ENCODE measurements at regions not wholly inside any gene's neighbourhood (a gene's known extent, or its start where the extent isn't known, plus 50 kb on each side); places are given as distances from the start of the nearest gene placed in this dataset.

DNA sequence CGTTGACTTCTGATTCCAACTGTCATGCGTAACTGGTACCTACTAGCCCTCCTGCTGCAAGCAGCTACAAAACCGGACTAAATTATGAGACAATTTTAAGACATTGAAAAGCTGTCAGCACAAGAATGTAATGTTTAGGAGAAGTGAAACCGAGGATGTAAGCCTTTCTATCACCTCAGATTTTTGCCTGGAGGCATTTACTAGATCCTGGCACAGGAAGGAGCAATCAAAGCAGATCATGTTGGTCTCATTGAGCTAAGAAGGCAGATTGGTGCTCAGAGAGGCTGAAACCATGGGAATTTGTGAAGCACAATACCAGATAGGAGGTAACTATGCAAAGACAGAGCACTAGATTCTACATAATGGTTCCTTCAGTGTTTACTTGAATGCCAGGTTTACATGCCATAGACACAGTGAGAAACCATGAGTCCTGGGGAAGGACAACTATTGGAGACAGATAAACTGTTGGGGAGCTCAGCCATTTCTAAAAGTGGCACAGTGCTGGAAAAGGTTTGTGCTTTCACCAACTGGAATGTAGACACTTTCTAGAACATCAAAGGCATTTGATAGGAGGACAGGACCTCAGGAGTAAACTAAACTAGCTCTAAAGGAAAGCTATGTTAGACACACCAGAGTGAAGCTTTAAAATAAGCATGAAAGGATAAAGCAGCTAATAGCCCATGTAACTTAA lies 179.4 kb downstream of the LYPLAL1 start:
- H3K9ac ChIP-seq (ENCODE audit: control insufficient read depth, extremely low read depth, insufficient read depth, low read length): no peak overlapping the region
- H3K4me1 ChIP-seq (ENCODE audit: control insufficient read depth, extremely low read depth, insufficient read depth, low read length): no peaks in the 10 kb centered on the region
- no peaks in the 10 kb centered on the region for H3K9me3 ChIP-seq (ENCODE audit: control insufficient read depth, low read depth, low read length)
- no peak overlapping the region for H3K4me3 ChIP-seq (ENCODE audit: control insufficient read depth in 2 of 3, extremely low read depth in 1 of 3, insufficient read depth in 2 of 3, low read depth in 1 of 3, low read length in 3 of 3)
- no peak overlapping the region for H3K27ac ChIP-seq (ENCODE audit: control insufficient read depth, insufficient read depth, low read length)
- dilution Hi-C loops (cut with MboI; ENCODE audit: extremely low pct_ligation_motif_present, low sequenced_read_pairs): no loop called here
- no peak for TF ChIP-seq EZH2 (IDR thresholded peaks at IDR 0.05; ENCODE audit: low read length)
- TF ChIP-seq, protein P1, sequence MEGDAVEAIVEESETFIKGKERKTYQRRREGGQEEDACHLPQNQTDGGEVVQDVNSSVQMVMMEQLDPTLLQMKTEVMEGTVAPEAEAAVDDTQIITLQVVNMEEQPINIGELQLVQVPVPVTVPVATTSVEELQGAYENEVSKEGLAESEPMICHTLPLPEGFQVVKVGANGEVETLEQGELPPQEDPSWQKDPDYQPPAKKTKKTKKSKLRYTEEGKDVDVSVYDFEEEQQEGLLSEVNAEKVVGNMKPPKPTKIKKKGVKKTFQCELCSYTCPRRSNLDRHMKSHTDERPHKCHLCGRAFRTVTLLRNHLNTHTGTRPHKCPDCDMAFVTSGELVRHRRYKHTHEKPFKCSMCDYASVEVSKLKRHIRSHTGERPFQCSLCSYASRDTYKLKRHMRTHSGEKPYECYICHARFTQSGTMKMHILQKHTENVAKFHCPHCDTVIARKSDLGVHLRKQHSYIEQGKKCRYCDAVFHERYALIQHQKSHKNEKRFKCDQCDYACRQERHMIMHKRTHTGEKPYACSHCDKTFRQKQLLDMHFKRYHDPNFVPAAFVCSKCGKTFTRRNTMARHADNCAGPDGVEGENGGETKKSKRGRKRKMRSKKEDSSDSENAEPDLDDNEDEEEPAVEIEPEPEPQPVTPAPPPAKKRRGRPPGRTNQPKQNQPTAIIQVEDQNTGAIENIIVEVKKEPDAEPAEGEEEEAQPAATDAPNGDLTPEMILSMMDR (optimal IDR thresholded peaks at IDR 0.05 in 1 of 3, IDR thresholded peaks at IDR 0.05 in 1 of 3, conservative IDR thresholded peaks at IDR 0.05 in 1 of 3; ENCODE audit: extremely low read depth in 1 of 3, insufficient read depth in 2 of 3, low read length in 3 of 3): no peak
- peaks cover 11% of the 10 kb centered on the region for H3K27me3 ChIP-seq (ENCODE audit: control insufficient read depth, extremely low read depth, insufficient read depth, low read length)
- no peaks in the 10 kb centered on the region for H3K9me1 ChIP-seq (ENCODE audit: control insufficient read depth, extremely low read depth, insufficient read depth, low read length)
- H3K79me2 ChIP-seq (ENCODE audit: control insufficient read depth, insufficient read depth, low read length): no peaks in the 10 kb centered on the region
- no peak for FAIRE-seq
- no peaks in the 10 kb centered on the region for H4K20me1 ChIP-seq (ENCODE audit: control insufficient read depth, extremely low read depth, insufficient read depth, low read length)
- DNase-seq (ENCODE audit: low read depth, low spot score): no peak
- H2AFZ ChIP-seq (ENCODE audit: control insufficient read depth, low read length): no peak overlapping the region
- H3K4me2 ChIP-seq (ENCODE audit: control insufficient read depth, extremely low read depth, insufficient read depth, low read depth, low read length): no peak overlapping the region
- H3K36me3 ChIP-seq (ENCODE audit: control insufficient read depth in 2 of 2, extremely low read depth in 1 of 2, insufficient read depth in 2 of 2, low read length in 2 of 2): no peaks in the 10 kb centered on the region

DNA sequence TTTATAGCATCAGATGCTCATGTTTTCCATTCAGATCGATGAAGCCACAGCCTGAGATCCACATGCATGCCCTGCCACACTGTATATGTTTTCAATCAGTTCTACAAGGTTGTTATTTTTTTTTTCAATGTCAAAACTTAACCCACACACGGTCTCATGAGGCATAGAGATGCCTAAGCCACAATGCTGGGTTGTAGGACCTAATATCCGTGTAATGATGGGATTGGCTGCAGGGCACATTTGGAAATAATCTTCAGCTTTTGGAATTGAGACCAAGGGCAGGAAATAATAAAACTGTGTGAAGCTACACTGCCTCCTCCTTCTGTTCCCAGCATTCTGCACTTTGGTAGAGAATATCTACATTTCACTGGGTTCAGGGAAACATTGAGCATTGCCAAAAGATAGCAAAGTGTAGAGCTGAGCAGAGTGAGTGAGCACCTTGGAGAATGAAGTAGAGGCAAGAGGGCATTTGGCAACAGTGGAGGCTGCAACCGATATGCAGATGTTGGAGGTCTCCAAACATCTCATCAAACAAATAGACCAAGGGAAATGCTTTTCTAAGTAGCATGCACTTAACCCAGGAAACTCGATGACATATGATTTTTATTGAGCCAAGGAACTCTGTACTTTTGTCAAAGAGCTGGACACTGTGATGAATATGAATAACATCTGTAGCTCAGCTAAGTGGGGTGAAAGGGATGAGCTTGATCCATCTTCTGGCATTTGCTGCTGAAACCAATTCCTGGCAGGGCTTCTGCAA lies 176.7 kb downstream of the LYPLAL1 start:
- no peaks in the 10 kb centered on the region for H3K79me2 ChIP-seq (ENCODE audit: control insufficient read depth, insufficient read depth, low read length)
- no peak overlapping the region for H2AFZ ChIP-seq (ENCODE audit: control insufficient read depth, low read length)
- H3K9ac ChIP-seq (ENCODE audit: control insufficient read depth, extremely low read depth, insufficient read depth, low read length): no peak overlapping the region
- no peak for TF ChIP-seq EZH2 (IDR thresholded peaks at IDR 0.05; ENCODE audit: low read length)
- TF ChIP-seq, protein P1 (optimal IDR thresholded peaks at IDR 0.05 in 1 of 3, IDR thresholded peaks at IDR 0.05 in 1 of 3, conservative IDR thresholded peaks at IDR 0.05 in 1 of 3; ENCODE audit: extremely low read depth in 1 of 3, insufficient read depth in 2 of 3, low read length in 3 of 3): no peak
- no peaks in the 10 kb centered on the region for H3K9me1 ChIP-seq (ENCODE audit: control insufficient read depth, extremely low read depth, insufficient read depth, low read length)
- FAIRE-seq: no peak
- H3K27ac ChIP-seq (ENCODE audit: control insufficient read depth, insufficient read depth, low read length): no peak overlapping the region
- H3K4me2 ChIP-seq (ENCODE audit: control insufficient read depth, extremely low read depth, insufficient read depth, low read depth, low read length): no peak overlapping the region
- no peak for DNase-seq (ENCODE audit: low read depth, low spot score)
- H4K20me1 ChIP-seq (ENCODE audit: control insufficient read depth, extremely low read depth, insufficient read depth, low read length): no peaks in the 10 kb centered on the region
- H3K27me3 ChIP-seq (ENCODE audit: control insufficient read depth, extremely low read depth, insufficient read depth, low read length): peaks cover 24% of the 10 kb centered on the region
- no peaks in the 10 kb centered on the region for H3K4me1 ChIP-seq (ENCODE audit: control insufficient read depth, extremely low read depth, insufficient read depth, low read length)
- H3K36me3 ChIP-seq (ENCODE audit: control insufficient read depth in 2 of 2, extremely low read depth in 1 of 2, insufficient read depth in 2 of 2, low read length in 2 of 2): no peaks in the 10 kb centered on the region
- peaks cover 8% of the 10 kb centered on the region for H3K9me3 ChIP-seq (ENCODE audit: control insufficient read depth, low read depth, low read length)
- dilution Hi-C loops (cut with MboI; ENCODE audit: extremely low pct_ligation_motif_present, low sequenced_read_pairs): no loop called here
- no peak overlapping the region for H3K4me3 ChIP-seq (ENCODE audit: control insufficient read depth in 2 of 3, extremely low read depth in 1 of 3, insufficient read depth in 2 of 3, low read depth in 1 of 3, low read length in 3 of 3)
